ENCODE measurements at regions not wholly inside any gene's neighbourhood (a gene's known extent, or its start where the extent isn't known, plus 50 kb on each side); places are given as distances from the start of the nearest gene placed in this dataset.

DNA sequence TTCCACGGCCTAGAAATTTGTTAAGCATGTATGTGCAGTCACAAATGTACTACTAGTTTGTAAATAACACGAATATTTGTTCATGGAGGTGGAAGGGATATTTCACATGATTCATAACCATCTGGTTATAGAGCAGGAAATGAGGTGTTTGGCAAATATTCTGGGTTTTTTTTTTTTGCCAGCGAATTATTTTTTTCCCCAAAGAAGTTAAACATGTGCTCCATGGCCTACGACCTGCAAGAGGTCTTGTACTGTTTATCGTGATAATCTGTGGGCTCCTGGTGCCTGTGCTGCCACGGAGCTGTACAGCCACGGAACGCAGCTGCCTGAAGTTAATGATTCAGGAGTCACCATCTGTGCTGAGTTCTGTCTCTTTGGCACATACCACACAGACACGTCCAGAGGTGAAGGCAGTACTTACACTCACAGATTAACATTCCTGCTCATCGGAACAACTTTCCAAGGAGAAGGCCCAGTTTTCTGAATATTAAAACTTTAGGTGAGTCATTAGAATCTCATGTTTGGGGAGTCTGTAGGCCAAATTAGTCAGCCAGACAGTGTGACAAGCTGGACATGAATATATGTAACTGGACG is 156.3 kb downstream of the TMX1 start:
- peak; percentile 51 for DNase-seq

DNA sequence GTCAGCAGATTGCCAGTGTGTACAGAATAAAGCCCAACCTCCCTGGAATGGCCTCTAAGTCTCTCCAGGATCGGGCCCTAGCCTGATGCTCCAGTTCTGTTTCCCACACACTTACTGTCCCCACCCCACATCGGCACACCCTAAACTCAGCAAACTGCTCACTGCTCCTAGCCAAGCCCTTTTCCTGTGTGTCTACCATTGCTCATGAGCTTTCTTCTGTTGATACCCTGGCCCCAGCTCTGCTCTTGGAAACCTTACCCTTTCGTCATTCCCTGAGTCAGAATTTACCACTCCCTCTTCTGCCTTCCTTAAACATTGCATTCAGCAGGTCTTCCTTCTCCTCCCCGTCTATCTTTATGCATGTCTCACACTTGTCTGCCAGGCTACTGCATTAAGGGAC is 158.9 kb downstream of the TMX1 start:
- DNase-seq, result no peak

DNA sequence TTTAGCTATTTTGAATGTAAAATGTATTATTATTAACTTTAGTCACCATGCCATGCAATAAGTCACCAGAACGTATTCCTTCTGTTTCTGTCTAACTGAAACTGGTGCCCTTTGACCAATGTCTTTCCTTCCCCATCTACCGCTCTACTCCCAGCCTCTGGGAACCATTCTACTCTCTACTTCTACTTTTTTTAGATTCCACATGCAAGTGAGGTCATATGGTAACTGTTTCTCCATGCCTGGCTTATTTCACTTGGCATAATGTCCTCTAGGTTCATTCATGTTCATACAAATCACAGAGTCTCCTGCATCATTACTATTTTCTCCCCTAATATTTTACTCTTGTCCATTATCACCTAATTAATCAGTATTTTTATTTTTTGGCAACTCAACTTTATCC is 160.1 kb downstream of the TMX1 start:
- no peak for DNase-seq

DNA sequence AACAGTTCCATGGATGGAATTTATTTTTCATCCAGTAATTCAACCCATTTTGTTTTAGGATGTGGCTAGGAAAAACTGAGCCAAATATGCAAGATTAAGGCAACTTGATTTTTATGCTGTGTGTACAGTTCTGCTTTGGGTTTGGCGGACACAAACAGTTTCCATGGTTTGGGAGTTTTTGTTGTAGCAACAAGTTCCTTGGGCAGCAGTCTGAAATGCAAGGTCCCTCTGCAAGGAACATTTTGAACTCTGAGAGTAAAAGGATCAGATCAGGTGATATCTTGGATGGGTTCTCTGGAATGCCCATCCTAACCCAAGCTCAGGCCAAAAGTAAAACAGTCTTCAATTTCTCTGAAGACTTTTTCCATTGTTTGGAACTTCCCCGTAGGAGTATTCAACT is 161.2 kb downstream of the TMX1 start:
- no peak for DNase-seq

DNA sequence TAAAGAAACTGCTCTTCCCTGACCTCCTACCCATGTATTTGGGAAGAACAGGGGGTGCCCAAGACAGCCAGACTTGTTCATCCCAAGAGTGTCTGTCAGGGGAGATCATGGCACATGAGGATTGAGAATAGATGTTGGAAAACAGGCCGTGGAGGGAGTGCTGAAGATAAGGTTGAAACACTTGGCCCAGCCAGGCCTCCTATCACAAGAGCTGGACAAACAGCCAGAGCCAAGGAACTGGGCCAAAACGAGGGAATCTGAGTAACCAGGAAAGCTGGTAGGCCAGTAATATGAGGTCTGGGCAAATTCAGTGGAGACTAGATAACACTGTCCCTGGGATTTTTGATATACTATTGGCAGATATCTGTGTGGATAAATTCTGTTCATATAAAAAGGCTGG is 161.7 kb downstream of the TMX1 start:
- DNase-seq, result no peak

DNA sequence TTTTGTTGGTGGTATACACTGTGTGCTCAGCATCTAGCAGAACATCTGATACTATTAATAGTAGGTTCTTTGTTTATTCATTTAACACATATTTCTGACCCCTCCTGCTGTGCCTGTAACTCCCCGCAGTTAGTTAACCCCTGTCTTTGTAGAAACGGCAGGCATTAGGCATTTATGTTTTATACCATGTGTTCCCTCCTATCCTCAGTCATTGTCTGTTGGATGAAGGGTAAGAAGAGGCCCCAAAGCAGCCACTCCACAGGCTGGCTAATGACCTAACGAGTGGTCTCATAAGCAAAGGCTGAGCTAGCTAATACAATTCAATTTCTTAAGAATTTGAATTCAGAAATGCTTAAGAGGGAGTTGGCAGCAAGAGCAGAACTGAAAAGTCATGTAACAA is 170.8 kb downstream of the TMX1 start:
- no peak for DNase-seq

DNA sequence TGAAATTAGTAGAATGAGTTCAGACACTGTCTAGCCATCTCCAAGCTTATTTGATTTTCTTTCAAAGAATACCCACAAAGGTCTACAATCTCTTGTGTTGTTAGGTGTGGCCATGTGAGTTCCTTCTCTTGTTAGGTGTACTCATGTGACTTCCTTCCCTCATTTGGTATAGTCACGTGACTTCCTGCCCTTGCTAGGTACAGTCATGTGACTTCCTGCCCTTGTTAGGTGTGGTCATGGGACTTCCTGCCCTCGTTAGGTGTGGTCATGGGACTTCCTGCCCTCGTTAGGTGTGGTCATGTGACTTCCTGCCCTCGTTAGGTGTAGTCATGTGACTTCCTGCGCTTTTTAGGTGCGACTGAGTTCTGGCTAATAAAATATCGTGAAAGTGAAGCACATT is 179.6 kb downstream of the TMX1 start:
- no peak for DNase-seq

DNA sequence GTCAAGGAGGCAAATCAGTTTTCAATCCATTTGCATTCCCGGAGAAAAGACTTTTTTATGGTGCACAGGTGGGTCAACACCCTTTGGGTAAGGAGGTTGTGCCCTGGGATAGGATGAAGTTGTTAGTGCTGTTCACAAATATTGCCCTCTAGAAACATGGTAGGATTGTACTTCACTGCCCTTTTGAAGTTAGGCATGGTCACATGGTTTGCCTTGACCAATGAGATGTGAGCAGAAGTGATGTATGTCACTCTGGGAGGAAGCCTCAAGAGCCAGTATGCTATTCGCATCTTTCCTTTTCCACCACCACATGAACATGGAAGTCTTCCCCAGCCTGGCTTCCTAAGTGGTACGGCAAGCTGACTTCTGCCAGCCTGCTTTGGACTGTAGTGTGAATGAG is 182.7 kb downstream of the TMX1 start:
- no peak for DNase-seq

DNA sequence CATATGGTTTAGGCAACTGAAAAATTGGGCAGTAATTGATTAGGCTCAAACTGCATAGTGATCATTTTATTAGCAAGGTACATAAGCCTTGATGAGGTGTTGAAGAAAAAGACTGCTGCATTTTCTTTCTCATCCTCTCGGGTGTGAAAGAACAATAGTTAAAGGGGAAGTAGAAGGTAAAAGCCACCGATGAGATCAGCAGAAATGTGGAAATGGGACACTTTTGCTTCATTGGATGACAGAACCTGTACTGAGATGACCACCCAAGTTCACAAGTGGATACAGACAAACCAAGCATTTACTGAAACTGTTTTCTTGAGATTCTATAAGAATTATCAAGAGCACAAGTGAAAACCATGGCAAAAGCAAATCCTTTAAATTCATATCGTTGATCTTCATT is 184.0 kb downstream of the TMX1 start:
- DNase-seq, result no peak

DNA sequence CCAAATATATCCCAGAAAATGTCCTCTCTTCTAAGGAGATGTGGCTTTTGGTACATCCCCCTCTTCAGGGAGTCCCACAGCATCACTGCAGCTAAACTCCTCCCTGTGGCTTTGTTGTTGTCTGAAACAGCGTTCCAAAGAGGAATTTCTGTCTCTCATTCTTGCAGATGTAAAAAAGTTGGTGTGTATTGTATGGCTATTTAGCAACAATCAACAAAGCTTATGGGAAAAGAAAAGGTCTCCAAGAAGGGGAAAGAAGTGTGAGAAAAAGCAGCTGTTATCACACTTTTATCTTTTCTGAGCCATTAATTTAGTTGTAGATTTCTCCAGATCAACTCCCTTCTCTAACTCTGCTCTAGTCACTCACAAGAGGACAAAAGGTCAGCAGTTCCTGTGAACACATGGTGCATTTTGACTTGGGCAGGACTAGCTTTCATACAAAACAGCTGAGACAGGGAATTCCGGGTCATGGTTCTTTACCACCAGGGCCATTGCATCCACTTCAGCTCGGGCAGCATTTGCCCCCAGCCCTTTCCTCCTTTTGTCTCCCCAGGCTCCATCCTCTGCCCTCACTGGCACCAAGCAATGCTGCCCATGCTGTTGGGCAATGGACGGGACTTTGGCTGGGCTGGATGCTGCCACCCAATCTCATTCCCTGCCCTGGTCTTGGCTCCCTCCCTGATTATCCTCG is 184.7 kb downstream of the TMX1 start:
- peak; percentile 71 for DNase-seq

DNA sequence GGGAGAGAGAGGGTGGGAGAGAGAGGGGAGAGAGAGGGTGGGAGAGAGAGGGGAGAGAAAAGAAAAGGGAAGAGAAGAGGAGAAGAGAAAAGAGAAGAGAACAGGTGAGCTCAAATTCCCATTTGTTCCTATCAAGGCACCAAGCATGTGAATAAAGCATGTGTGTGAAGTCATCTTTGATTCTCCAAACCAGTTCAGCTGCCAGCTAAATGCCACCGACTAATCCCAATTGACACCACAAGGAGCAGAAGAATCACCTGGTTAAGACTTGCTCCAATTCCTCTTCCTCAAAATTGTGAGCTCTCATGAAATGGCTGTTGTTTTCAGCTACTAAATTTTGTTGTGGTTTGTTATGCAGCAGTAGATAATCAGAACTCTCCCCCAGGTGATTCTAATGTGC is 188.9 kb downstream of the TMX1 start:
- no peak for DNase-seq

DNA sequence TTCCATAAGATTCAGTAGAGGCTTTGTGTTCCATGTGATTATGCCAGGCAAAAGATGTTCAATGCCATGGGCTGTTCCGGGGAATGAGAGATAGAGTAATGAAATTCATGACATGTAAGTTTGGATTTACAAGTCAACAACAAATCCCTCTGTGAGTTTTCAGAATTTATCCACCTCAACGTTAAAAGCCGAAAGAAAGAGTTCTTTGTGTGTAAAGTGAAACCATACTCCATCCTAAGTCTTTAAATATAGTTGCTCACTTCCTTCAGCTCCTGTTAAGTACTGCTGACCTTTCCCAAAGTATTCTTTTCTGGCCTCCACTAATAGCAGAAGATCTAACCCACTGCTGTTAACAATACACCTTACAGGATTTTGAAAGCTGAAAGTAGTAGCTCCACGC is 190.0 kb downstream of the TMX1 start:
- DNase-seq, result no peak

DNA sequence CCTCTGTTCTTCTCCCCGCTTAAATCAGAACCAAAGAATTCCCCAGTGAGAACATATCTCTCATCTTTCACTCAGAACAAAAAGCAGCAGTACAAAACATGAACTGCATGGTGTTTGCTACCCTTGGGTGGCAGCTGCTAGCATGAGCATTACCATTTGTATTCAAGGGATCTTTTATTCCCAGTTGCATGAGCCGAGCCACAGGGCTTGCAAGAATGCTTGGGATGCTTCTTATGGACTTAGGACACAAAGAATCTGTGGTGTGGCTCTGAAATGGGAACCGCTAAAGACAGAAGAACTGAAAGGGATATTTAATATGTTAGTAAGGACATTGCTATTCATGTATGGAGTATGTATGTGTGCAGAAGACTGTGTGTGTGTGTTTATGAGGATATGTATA is 190.6 kb downstream of the TMX1 start:
- no peak for DNase-seq

DNA sequence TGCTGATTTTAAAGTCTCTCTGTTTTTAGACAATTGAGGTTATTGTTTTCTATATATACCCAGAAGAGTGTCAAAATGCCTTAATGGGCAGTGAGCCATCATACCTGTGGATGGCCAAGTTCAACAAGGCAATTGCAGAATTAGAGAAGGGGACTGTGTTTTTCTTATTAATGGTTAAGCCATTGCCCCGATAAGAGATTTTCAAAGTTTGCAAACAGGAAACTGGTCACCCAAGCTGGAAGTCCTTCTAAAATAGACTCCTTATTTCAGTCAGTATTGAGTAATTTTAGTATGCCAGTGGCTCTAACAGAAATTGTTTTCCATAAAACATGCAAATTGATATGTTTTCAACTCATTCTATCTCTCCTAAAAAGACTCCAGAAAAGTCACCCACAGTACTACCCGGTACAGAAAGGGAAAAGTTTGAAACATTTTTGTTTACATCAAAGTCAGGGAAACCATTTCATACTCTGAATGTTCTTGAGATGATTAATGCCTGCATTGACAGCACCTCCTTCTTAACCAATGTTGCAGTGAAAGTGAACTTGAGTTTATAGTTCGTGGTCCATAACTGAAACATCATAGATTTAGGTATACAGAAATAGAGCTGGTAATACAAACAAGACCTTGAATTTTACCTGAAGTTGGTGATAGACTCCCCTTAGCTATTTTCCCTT is 191.1 kb downstream of the TMX1 start:
- DNase-seq, result no peak

DNA sequence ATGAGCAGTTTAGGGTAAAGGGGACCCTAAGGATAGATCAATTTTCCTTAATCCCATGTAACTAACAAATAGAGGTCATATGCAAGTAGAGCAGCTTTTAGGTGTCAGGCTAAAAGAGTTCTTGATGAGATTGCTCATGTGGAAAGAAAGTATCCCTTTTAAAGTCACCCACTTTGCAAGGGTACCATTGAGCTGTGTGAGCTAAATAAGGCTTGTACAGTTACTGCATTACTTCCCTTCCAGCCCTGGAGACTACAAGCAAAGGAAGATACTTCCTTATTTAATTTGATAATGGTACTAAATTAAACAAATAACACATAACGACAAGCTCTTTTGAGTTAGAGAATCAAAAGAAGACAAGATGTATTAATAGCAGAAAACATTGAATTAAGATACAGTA is 191.7 kb downstream of the TMX1 start:
- no peak for DNase-seq

DNA sequence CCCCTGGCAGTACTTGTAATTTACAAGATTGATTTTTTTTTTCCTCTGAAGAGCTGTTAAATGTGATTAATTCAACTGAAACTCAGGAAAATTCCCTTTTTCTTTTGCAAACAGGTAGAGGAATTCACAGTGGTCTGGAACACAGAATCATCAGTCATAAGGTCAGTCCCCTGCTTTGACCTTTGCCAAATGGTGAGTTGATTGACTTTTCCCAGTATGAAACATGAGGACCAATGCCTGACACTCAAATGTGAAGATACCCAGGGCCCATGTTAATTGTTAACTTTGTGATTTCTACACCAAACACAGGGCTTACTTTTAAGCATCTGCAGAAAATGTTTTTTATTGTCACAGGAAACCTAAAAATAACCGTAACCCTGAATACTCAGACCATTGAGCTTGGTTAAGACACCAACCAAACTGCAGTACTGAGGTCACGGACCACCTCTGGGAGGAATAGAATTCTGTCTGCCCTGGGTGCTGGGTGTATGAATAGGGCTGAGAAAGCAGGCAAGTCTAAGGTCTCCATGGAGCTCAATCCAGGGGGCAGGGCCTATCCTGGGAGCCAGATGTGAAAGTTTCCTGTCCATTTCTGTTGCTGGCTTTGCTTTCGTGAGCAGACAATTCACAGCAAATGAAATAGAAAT is 192.4 kb downstream of the TMX1 start:
- no peak for DNase-seq

DNA sequence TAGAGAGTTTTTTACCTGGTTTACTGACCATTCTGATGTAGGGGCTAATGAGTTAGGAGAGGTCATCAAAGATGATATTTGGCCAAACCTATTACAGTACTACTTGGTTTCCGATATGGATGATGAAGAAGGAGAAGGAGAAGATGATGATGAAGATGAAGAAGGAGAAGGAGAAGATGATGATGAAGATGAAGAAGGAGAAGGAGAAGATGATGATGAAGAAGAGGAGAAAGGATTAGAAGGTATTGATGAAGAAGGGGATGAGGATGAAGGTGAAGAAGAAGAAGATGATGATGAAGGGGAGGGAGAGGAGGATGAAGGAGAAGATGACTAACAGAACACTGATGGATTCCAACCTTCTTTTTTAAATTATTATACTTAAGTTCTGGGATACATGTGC is 196.6 kb downstream of the TMX1 start:
- no peak for DNase-seq

DNA sequence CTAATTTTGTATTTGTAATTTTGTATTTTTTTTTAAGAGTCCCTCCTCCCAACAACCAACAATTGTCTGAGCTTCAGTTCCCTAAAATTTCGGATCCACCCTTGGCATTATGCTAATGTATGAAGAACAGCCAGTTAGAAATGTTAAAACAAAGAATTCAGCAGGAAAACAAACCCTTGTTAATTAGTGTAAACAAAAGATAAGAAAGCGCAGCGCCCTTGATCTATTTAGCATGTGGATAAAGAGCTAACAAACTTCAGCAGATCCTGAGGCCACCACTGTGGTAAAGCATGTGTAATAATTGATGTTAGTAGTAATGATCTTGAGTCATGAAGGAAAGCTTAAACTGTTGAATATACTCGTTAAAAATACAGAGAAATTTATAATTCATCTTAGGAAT is 199.8 kb downstream of the TMX1 start:
- DNase-seq, result no peak

DNA sequence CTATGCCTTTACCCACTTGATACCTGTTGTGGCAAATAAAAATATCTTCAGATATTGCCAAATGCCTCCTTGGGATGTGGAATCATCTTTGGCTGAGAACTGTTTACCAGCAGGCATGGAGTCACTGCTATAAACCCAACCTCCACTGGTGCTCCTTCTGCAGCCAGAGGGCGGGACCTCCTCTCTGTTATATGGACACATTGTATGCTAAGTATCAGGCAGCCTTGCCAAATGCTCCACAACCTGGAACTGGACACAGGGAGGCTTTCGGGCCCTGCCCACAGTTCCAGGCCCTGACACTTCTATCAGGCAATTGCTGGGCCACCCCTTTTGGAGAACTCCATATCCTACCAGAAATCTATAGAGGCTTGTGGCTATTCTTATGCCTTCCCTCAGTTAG is 201.0 kb downstream of the TMX1 start:
- DNase-seq, result no peak

DNA sequence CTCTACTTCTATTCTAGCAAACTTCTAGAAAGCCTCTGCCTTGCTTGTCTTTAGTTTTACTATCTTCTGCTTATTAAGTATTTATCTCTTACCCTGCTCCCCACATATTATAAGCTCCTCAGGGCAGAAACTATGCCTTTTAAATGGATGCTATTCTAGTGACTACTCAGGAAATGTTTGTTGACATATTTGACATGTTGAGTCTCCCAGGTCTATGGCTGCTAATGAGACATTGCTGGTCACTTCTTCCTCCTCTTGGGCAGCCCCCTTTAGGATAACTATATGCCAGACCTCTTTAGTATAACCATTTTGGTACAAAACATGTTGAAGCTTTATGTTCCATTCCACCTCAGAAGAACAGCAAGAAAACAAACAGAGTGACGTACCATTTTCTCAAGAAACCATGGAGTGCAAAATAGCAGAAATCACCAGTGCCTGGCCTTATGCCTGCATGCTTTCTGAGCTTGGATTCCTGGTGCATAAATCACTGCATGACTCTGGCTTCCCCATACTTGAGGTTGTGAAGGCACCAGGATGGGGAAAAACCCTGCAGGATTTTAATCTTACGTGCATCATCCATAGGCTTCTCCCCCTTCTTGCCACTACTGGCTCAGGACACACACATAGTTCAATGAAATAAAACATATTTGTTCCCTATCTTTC is 202.6 kb downstream of the TMX1 start:
- DNase-seq, result no peak

DNA sequence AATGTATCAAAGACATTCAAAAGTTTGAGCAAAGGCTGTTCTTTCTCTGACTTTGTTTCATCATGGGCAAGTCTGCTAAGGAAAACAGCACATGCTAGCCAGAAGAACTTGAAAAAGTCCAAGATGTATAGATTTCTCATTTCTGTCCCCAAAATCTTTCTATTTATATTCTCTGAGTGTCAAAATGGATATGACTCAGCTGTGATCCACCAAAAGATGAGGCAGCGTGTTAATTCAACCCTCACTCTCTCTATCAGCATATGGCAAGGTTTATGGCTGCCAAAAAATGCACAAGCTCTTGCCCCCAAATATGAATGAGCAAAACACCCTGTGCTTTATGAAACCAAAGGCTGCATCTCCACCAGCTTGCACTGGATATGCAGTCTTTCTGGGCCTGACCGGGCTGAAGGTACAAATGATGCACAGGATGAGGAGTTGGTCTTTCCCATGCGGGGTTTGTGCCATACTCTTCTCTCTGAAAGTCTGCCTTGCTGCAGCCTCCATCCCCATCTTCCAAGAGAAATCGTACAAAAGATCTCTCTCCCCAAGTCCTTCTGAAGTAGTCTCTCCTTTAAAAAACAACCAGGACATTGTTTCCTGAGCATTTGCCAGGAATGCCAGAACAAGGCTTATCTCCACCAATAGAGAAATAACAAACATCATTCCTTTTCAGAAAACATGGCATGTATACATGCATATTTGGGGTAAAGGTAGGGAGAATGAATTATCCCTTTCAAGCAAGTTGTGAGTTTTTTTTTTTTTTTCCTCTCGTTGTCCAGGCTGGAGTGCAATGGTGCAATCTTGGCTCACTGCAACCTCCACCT is 203.4 kb downstream of the TMX1 start:
- DNase-seq, result no peak

Data from muscle of arm (tissue), 1 donor.